DND-41 (cell line): ENCODE measurements at regions not wholly inside any gene's neighbourhood (a gene's known extent, or its start where the extent isn't known, plus 50 kb on each side); places are given as distances from the start of the nearest gene placed in this dataset.

Experiments used
- ATAC-seq: fragments of 200-7000 bp; cut with Tn5 transposase; 3 replicates; pipeline ENCODE4 v1.9.1; 2021; ENCODE audit warnings: low read depth; ENCODE audit not compliant: insufficient read depth
- DNase-seq: peaks from one replicate; pipeline ENCODE4 v3.0.0-alpha.2; 2020
- H2AFZ ChIP-seq: 2 replicates; pipeline ENCODE4 v1.6.0; 2012; ENCODE audit warnings: low read depth, low read length
- H3K27ac ChIP-seq: 2 replicates; pipeline ENCODE4 v1.5.1; 2012; ENCODE audit warnings: low read length, inconsistent platforms
- H3K27me3 ChIP-seq: fragments of 200-600 bp; sonication (generic); 2 replicates; pipeline ENCODE4 v1.6.0; 2012; ENCODE audit warnings: low read length, mild to moderate bottlenecking, inconsistent platforms; ENCODE audit not compliant: insufficient read depth, poor library complexity
- H3K36me3 ChIP-seq: 2 replicates; pipeline ENCODE4 v1.5.1; 2012; ENCODE audit warnings: low read length, inconsistent platforms; ENCODE audit not compliant: insufficient read depth
- H3K4me1 ChIP-seq: 2 replicates; pipeline ENCODE4 v1.5.1; 2012; ENCODE audit warnings: mild to moderate bottlenecking, low read length; ENCODE audit not compliant: insufficient read depth
- H3K4me2 ChIP-seq: 2 replicates; pipeline ENCODE4 v1.6.0; 2012; ENCODE audit warnings: mild to moderate bottlenecking, moderate library complexity, low read length, inconsistent platforms; ENCODE audit not compliant: insufficient read depth
- H3K4me3 ChIP-seq, 2 experiments: fragments of 200-600 bp in 1 of 2; shearing (Covaris generic) in 1 of 2; 2 replicates each; pipeline ENCODE4 v1.5.1; 2012 to 2016; ENCODE audit warnings: inconsistent platforms in 2 of 2, low read length in 2 of 2, mild to moderate bottlenecking in 2 of 2, low read depth in 1 of 2, moderate library complexity in 1 of 2
- H3K79me2 ChIP-seq: 2 replicates; pipeline ENCODE4 v1.6.0; 2012; ENCODE audit warnings: low read length, inconsistent platforms; ENCODE audit not compliant: insufficient read depth
- H3K9ac ChIP-seq: 2 replicates; pipeline ENCODE4 v1.6.0; 2012; ENCODE audit warnings: low read depth, mild to moderate bottlenecking, inconsistent platforms, low read length, moderate library complexity
- H3K9me3 ChIP-seq: 2 replicates; pipeline ENCODE4 v1.5.1; 2012; ENCODE audit warnings: low read length, moderate library complexity, mild to moderate bottlenecking, inconsistent platforms; ENCODE audit not compliant: insufficient read depth, severe bottlenecking
- H4K20me1 ChIP-seq: 2 replicates; pipeline ENCODE4 v1.6.0; 2012; ENCODE audit warnings: low read length; ENCODE audit not compliant: insufficient read depth
- CTCF ChIP-seq: IDR thresholded peaks from 2 replicates; pipeline ENCODE4 v1.5.1; 2012; ENCODE audit warnings: borderline replicate concordance, low read length, moderate library complexity, mild to moderate bottlenecking; ENCODE audit not compliant: poor library complexity, severe bottlenecking; ENCODE audit errors: extremely low read depth
- EZH2 ChIP-seq: IDR thresholded peaks from 3 replicates; pipeline ENCODE4 v1.6.1; 2012; ENCODE audit warnings: borderline replicate concordance, low read depth, mild to moderate bottlenecking, moderate library complexity, low read length, inconsistent platforms; ENCODE audit not compliant: severe bottlenecking

- no peaks in the 10 kb centered on the region for H4K20me1 ChIP-seq
- peaks cover 13% of the 10 kb centered on the region for H3K27me3 ChIP-seq
- no peaks in the 10 kb centered on the region for H3K36me3 ChIP-seq
- no peak overlapping the region for H3K9ac ChIP-seq
- ATAC-seq (no peak), DNase-seq (no peak)
- no peak overlapping the region for H2AFZ ChIP-seq
- no peak overlapping the region for H3K4me3 ChIP-seq
- no peak for TF ChIP-seq EZH2
- TF ChIP-seq CTCF, result no peak
- no peaks in the 10 kb centered on the region for H3K9me3 ChIP-seq
- no peaks in the 10 kb centered on the region for H3K79me2 ChIP-seq
- no peaks in the 10 kb centered on the region for H3K4me1 ChIP-seq
- no peak overlapping the region for H3K4me2 ChIP-seq
- H3K27ac ChIP-seq, result no peak overlapping the region
Observed at GRCh38 chr3:124161448-124161847, 169.5 kb upstream of the ROPN1 start.

GRCh38 chr3:124163689-124164088 lies 171.8 kb upstream of the ROPN1 start:
- TF ChIP-seq CTCF (no peak), EZH2 (no peak)
- Histone ChIP-seq H3K79me2 (no peaks in the 10 kb centered on the region), H3K36me3 (no peaks in the 10 kb centered on the region), H3K4me1 (no peaks in the 10 kb centered on the region), H3K9ac (no peak overlapping the region), H3K4me2 (no peak overlapping the region), H3K4me3 (no peak overlapping the region), H3K9me3 (no peaks in the 10 kb centered on the region), H3K27ac (no peak overlapping the region), H3K27me3 (peaks cover 11% of the 10 kb centered on the region), H4K20me1 (no peaks in the 10 kb centered on the region), H2AFZ (no peak overlapping the region)
- no peak for DNase-seq
- no peak for ATAC-seq

- Histone ChIP-seq H3K36me3 (no peaks in the 10 kb centered on the region), H3K4me1 (no peaks in the 10 kb centered on the region), H3K4me3 (no peak overlapping the region), H3K4me2 (no peak overlapping the region), H4K20me1 (no peaks in the 10 kb centered on the region), H3K79me2 (no peaks in the 10 kb centered on the region), H2AFZ (no peak overlapping the region), H3K9ac (no peak overlapping the region), H3K9me3 (no peaks in the 10 kb centered on the region), H3K27ac (no peak overlapping the region), H3K27me3 (peaks cover 5% of the 10 kb centered on the region)
- DNase-seq, result no peak
- TF ChIP-seq CTCF, result no peak
- TF ChIP-seq EZH2, result no peak
- ATAC-seq, result no peak
Observed at GRCh38 chr3:124168271-124168670, 176.3 kb upstream of the ROPN1 start.

- no peak for ATAC-seq
Observed at GRCh38 chr3:124172283-124172682, 180.4 kb upstream of the ROPN1 start.

More at GRCh38 chr3:124172283-124172682, 180.4 kb upstream of the ROPN1 start:
- no peaks in the 10 kb centered on the region for H3K4me1 ChIP-seq
- no peak overlapping the region for H3K4me2 ChIP-seq
- no peaks in the 10 kb centered on the region for H3K27me3 ChIP-seq
- TF ChIP-seq CTCF, result no peak
- no peak for TF ChIP-seq EZH2
- H3K27ac ChIP-seq, result no peak overlapping the region
- no peaks in the 10 kb centered on the region for H3K9me3 ChIP-seq
- H4K20me1 ChIP-seq, result no peaks in the 10 kb centered on the region
- DNase-seq, result no peak
- H3K36me3 ChIP-seq, result no peaks in the 10 kb centered on the region
- H3K79me2 ChIP-seq, result no peaks in the 10 kb centered on the region
- no peak overlapping the region for H2AFZ ChIP-seq
- H3K4me3 ChIP-seq, result no peak overlapping the region
- H3K9ac ChIP-seq, result no peak overlapping the region
